Esophagus (tissue), 2 donors: ENCODE measurements at regions not wholly inside any gene's neighbourhood (a gene's known extent, or its start where the extent isn't known, plus 50 kb on each side); places are given as distances from the start of the nearest gene placed in this dataset.

Experiments used
- H3K27ac ChIP-seq, 2 donors: one replicate each; pipeline ENCODE4 v1.5.1; 2013; ENCODE audit warnings: low read depth in 2 of 2, mild to moderate bottlenecking in 2 of 2, inconsistent platforms in 1 of 2, low read length in 1 of 2, moderate library complexity in 1 of 2
- H3K27me3 ChIP-seq, 2 donors: one replicate each; pipeline ENCODE4 v1.6.1; 2013; ENCODE audit warnings: low read length in 2 of 2, control low read depth in 1 of 2, mild to moderate bottlenecking in 1 of 2; ENCODE audit not compliant: insufficient read depth in 2 of 2, control insufficient read depth in 1 of 2
- H3K36me3 ChIP-seq, 2 donors: one replicate each; pipeline ENCODE4 v1.6.1; 2013; ENCODE audit warnings: low read length in 1 of 2; ENCODE audit not compliant: control insufficient read depth in 2 of 2, insufficient read depth in 2 of 2
- H3K4me1 ChIP-seq, 2 donors: one replicate each; pipeline ENCODE4 v1.6.1; 2013; ENCODE audit warnings: low read length in 1 of 2; ENCODE audit not compliant: control insufficient read depth in 2 of 2, insufficient read depth in 2 of 2
- H3K4me3 ChIP-seq, 2 donors: one replicate each; pipeline ENCODE4 v1.5.1; 2013; ENCODE audit warnings: low read length in 2 of 2, mild to moderate bottlenecking in 2 of 2, low read depth in 1 of 2, moderate library complexity in 1 of 2
- H3K9me3 ChIP-seq, 2 donors: one replicate each; pipeline ENCODE4 v1.6.1; 2013; ENCODE audit warnings: mild to moderate bottlenecking in 2 of 2, low read depth in 1 of 2, low read length in 1 of 2, moderate library complexity in 1 of 2; ENCODE audit not compliant: control insufficient read depth in 2 of 2, insufficient read depth in 1 of 2
- WGBS, 2 donors: extraction: QIAGEN DNeasy Blood & Tissue Kit; methylation state at CpG; one replicate each; pipeline ENCODE4 v1.1.7; 2013; 5-methylcytosine and 5-hydroxymethylcytosine counted together
- donor health status: healthy with polysubstance abuse.
- donor health status: Bipolar disorder and iron deficiency.

DNA sequence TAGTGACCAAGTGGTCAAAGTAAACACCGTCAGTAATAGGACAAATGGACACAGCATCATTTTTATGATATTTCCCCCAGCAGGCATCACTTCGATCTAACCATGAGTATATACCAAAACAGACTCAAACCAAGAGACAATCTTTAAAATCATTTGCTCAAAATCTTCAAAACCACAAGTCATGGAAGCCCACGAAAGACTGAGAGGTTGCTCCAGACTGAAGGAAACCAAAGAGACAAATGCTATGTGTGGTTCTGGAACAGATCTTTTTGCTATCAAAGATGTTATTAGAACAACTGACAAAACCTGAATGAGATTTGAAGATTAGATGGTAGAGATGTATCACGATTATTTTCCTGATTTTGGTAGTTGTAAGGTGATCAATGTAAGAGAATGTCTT is 197.7 kb downstream of the TBXT start:
- WGBS, 2 donors: 78 to 79% methylated on average over 4 of the region's 4 CpGs
- Histone ChIP-seq H3K27me3 (no peaks in the 10 kb centered on the region), H3K27ac (no peak overlapping the region), H3K4me3 (no peak overlapping the region), H3K36me3 (no peaks in the 10 kb centered on the region), H3K9me3 (no peaks in the 10 kb centered on the region), H3K4me1 (no peaks in the 10 kb centered on the region)

DNA sequence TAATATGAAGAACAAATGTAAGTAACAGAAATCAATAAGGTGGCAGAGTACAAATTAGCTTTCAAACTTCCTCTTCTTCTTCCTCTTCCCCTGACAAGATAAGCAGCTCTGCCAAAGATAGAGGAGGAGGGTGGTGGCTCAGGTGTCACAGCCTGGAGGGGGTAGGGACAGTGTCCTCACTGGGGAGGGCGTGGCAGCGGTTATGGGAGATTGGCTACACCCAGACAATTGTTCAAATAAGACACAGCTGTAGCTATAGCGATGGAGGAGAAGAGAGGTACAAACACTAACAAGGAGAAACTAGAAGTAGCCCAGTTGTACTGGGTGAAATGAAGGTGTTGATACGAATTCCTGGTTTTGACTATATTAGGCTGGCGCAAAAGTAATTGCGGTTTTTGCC is 198.5 kb downstream of the TBXT start:
- 75 to 84% methylated on average over 6 of the region's 6 CpGs for WGBS, 2 donors
- H3K4me1 ChIP-seq: no peaks in the 10 kb centered on the region
- H3K4me3 ChIP-seq: no peak overlapping the region
- no peaks in the 10 kb centered on the region for H3K27me3 ChIP-seq
- no peak overlapping the region for H3K27ac ChIP-seq
- H3K36me3 ChIP-seq: no peaks in the 10 kb centered on the region
- H3K9me3 ChIP-seq: no peaks in the 10 kb centered on the region

DNA sequence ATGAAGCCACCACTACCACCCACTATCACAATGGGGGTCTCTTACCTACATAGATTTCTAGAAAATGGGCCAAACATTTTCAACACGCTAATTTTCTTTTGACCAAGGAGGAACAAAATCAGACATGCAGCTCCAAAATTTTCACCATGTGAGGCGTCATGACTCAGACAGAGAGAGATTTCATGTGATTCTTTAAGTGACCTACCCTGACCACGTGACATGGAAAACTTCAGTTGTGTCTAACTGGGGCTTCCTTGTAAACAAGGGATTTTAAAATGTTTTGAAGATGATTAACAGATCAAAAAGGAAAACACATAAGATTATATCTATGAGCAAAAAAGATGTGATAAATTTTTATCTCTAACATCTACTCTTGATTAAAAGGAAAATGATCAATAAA is 199.2 kb downstream of the TBXT start:
- no peaks in the 10 kb centered on the region for H3K27me3 ChIP-seq
- WGBS, 2 donors: 74 to 76% methylated on average over 3 of the region's 3 CpGs
- H3K9me3 ChIP-seq: no peaks in the 10 kb centered on the region
- no peak overlapping the region for H3K4me3 ChIP-seq
- no peaks in the 10 kb centered on the region for H3K4me1 ChIP-seq
- H3K27ac ChIP-seq: no peak overlapping the region
- no peaks in the 10 kb centered on the region for H3K36me3 ChIP-seq

DNA sequence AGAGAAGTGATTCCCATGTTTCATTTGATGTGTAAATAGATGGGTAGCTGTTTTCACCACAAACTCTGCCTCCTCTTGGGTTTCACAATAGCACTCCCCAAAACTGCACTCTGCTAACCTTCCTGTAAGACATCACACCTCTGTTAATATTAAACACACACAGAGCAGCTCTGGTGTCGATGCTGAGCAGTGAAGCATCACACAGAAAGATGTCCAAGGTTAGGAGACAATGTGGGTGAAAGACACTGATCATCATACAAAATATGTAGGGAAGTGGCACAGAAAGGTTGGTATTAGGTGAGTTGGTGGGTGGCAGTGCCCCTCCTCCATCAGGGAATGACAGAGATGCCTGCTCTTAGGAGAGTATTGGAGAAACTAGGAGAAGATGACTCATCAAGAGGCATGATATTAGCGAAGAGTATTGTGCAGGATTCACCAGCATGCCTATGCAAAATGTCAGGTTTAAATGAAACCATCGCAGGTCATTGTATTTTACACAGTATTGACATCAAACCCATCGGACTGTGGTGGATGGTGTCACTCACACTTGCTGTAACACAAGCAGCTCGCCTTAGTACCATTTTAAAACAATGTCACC is 199.7 kb downstream of the TBXT start:
- whole genome bisulfite sequencing, 2 donors: 80 to 82% methylated on average over 5 of the region's 5 CpGs
- Histone ChIP-seq H3K36me3 (no peaks in the 10 kb centered on the region), H3K27me3 (no peaks in the 10 kb centered on the region), H3K9me3 (no peaks in the 10 kb centered on the region), H3K4me1 (no peaks in the 10 kb centered on the region), H3K27ac (no peak overlapping the region), H3K4me3 (no peak overlapping the region)

DNA sequence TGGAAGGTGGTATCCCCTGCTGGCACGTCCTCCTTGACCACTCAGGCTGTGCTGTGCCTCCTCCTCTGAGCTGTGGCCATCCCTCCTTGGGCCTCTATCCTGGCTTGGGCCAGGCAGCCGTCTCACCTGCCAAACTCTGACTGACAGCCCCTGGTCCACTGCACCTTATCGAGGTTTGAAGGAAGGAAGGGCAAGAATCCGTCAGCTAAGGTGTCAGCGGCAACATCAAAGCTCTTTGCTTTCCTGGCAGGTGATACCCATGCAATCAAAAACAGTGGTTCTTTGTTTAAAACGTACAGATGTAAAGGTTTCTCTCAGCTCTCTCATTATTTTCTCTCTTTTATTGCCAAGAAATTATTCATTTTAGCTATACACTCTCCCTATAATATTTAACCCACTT is 203.9 kb downstream of the TBXT start:
- WGBS, 2 donors: 45 to 52% methylated on average over 6 of the region's 6 CpGs
- no peaks in the 10 kb centered on the region for H3K4me1 ChIP-seq
- no peak overlapping the region for H3K27ac ChIP-seq
- no peaks in the 10 kb centered on the region for H3K36me3 ChIP-seq
- H3K4me3 ChIP-seq: no peak overlapping the region
- no peaks in the 10 kb centered on the region for H3K27me3 ChIP-seq
- peaks cover 3 to 5% of the 10 kb centered on the region in 2 donors for H3K9me3 ChIP-seq

DNA sequence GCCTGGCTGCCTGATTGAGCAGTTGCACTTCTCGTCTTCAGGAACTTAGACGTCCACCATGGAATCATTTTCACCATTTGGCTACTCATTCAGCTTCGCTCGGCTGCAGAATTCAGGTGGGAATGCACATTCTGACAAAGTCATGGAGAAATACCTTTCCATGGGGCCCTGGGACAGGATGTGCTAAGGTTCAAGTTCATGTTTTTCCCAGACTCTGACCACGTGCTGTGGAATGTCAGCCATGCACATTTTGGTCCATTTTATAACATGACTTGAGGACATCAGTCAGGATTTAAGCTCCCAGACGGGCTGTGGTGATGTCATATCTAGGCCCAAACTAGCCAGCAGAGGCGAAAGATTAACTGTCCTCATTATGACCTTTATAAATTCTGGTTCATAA is 205.3 kb downstream of the TBXT start:
- no peaks in the 10 kb centered on the region for H3K4me1 ChIP-seq
- no peak overlapping the region for H3K4me3 ChIP-seq
- no peaks in the 10 kb centered on the region for H3K27me3 ChIP-seq
- H3K36me3 ChIP-seq: no peaks in the 10 kb centered on the region
- peaks cover 3 to 5% of the 10 kb centered on the region in 2 donors for H3K9me3 ChIP-seq
- H3K27ac ChIP-seq: no peak overlapping the region
- WGBS, 2 donors: 77 to 80% methylated on average over 7 of the region's 7 CpGs

DNA sequence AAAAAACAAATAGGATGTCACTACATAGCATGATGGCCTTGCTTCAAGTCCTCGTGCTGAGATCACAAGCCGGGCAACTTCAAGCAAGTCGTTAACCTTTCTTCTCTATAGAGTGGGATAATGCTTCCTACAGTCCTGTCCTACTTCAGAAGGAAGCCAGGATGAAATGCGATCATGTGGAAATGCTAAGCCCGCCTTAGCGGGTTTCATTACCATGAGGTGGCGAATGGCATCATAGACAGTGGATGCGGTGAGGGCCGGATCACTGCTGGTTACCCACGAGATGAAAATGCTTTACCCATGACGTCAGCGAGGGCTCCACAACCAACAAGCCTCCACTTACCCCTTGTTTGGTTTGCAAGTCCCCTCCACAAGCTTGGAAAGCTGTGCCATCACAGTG is 206.4 kb downstream of the TBXT start:
- WGBS, 2 donors: 80 to 84% methylated on average over 12 of the region's 12 CpGs
- no peak overlapping the region for H3K4me3 ChIP-seq
- no peaks in the 10 kb centered on the region for H3K4me1 ChIP-seq
- H3K27ac ChIP-seq: no peak overlapping the region
- peaks cover 3 to 5% of the 10 kb centered on the region in 2 donors for H3K9me3 ChIP-seq
- H3K36me3 ChIP-seq: no peaks in the 10 kb centered on the region
- no peaks in the 10 kb centered on the region for H3K27me3 ChIP-seq

DNA sequence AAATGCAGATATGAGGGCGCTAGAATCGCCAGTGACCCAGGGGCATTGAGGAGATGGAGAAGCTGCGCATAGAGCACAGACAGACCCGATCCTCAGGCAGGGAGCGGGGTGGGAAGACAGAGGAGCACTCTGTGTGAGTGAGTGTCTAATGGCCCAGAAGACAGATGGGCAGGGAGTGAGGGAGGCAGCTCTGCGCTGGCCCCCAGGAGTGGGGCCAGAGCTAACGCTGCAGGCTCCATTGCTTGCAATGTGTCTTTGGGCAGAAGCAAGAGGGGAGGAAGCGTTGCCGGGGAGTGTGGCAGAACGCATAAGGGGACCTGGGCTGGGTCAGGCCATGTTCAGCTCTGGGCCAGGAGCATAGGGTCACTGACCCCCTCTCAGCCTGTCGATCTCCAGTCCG is 207.0 kb downstream of the TBXT start:
- Histone ChIP-seq H3K9me3 (peaks cover 3 to 5% of the 10 kb centered on the region in 2 donors), H3K36me3 (no peaks in the 10 kb centered on the region), H3K4me1 (no peaks in the 10 kb centered on the region), H3K4me3 (no peak overlapping the region), H3K27ac (no peak overlapping the region), H3K27me3 (no peaks in the 10 kb centered on the region)
- WGBS, 2 donors: 82 to 84% methylated on average over 12 of the region's 12 CpGs

DNA sequence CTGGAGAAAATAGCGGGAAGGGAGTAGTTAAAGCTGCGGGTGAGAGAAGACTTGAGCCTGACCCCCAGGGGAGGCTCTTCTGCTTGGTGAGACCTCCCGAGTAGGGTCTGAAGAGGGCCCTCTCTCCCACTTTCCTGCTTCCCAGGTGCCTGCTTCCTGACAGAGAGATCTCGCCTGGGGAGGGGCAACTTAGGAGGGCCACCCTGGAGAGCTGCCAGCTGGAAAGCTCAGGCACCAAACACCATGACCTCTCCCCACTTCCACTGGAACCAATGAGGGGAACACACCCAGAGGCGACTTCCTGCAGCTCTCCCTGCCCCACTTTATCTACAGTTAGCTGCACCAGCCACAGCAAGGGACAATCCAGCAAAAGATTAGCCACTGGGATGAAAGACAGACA is 208.0 kb downstream of the TBXT start:
- no peaks in the 10 kb centered on the region for H3K27me3 ChIP-seq
- no peak overlapping the region for H3K27ac ChIP-seq
- H3K4me3 ChIP-seq: no peak overlapping the region
- H3K36me3 ChIP-seq: no peaks in the 10 kb centered on the region
- 61 to 69% methylated on average over 5 of the region's 5 CpGs for WGBS, 2 donors
- H3K4me1 ChIP-seq: no peaks in the 10 kb centered on the region
- peaks cover 3 to 6% of the 10 kb centered on the region in 2 donors for H3K9me3 ChIP-seq

DNA sequence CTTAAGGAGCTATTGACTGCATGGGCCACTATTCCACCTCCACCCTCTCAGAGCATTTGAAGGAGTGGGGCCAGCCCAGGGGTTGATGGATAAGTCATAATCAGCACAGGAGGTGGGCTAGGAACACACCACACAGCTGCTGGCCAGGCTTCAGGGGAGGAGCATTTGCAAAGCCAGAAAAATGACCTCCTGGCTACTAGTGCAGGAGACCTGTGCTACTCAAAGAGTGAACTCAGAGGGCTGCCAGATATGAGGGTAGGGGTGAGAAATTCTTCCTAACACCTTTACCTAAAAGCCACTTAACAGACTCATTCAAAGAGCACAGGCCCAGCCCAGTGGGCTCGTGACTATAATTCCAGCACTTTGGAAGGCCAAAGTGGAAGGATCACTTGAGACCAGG is 210.8 kb downstream of the TBXT start:
- no peaks in the 10 kb centered on the region for H3K36me3 ChIP-seq
- no peak overlapping the region for H3K4me3 ChIP-seq
- H3K27ac ChIP-seq: no peak overlapping the region
- H3K9me3 ChIP-seq: peaks cover 3 to 8% of the 10 kb centered on the region in 2 donors
- no peaks in the 10 kb centered on the region for H3K4me1 ChIP-seq
- 69 to 76% methylated on average over 1 of the region's 1 CpG for WGBS, 2 donors
- no peaks in the 10 kb centered on the region for H3K27me3 ChIP-seq
